ENCODE measurements at regions not wholly inside any gene's neighbourhood (a gene's known extent, or its start where the extent isn't known, plus 50 kb on each side); places are given as distances from the start of the nearest gene placed in this dataset.

GRCh38 chr16:82322177-82322576 is 152.2 kb upstream of the MPHOSPH6 start:
- TF ChIP-seq CTCF (IDR thresholded peaks at IDR 0.05; ENCODE audit: insufficient read depth, low read length) (no peak), REST (IDR thresholded peaks at IDR 0.05; ENCODE audit: insufficient replicate concordance, low read depth) (no peak), GABPA (IDR thresholded peaks at IDR 0.05; ENCODE audit: low read depth) (no peak)
